HPDE6-E6E7 (cell line): ENCODE measurements at regions not wholly inside any gene's neighbourhood (a gene's known extent, or its start where the extent isn't known, plus 50 kb on each side); places are given as distances from the start of the nearest gene placed in this dataset.

Experiments
- DNase-seq: peaks from one replicate; pipeline ENCODE4 v3.0.0; 2011; ENCODE audit warnings: missing footprints; ENCODE audit errors: extremely low spot score

DNA sequence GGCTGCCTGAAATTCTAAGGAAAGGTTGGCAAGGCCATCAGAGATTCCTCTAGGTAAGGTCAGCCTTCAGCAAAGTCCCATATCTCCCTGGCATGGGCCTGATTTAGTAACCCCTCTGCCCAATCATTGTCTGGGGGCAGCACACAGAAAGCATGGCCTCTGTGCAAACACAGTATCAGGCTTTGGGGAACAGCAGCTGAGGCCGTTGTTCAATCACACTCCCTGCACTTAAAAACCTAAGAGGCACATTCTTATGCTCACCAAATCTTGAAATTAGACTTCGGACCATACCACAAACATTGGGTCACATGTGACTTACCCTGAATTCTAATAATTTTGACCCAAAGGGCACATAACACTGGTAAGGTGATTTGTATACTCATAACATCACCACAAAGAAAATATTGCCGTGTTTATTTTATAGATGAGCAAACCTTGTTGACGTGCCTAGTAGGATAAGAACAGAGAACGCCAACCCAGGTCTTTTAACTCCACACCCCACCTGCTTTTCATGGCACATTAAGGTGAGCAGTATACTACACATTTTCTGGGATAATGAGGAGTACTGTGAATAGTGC is 212.7 kb downstream of the HNMT start:
- DNase-seq = no peak

DNA sequence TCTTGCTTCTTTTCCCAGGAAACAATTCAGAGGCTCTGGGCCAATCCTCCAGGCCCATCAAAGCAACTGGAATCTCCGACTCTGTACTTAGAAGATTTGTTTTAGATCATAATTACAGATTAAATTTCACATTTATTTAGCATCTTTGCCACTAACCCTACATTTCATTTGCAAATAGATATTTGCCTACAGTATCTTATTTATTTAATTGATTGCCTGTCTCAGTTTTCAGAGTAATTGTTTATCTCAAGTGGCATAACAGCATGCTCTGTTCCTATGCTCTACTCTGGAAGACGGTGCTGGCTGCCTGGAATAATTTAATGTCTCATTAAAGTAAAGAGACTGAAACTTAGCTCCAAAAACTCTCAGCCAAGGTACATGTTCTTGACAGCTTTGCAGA is 213.4 kb downstream of the HNMT start:
- DNase-seq = no peak

DNA sequence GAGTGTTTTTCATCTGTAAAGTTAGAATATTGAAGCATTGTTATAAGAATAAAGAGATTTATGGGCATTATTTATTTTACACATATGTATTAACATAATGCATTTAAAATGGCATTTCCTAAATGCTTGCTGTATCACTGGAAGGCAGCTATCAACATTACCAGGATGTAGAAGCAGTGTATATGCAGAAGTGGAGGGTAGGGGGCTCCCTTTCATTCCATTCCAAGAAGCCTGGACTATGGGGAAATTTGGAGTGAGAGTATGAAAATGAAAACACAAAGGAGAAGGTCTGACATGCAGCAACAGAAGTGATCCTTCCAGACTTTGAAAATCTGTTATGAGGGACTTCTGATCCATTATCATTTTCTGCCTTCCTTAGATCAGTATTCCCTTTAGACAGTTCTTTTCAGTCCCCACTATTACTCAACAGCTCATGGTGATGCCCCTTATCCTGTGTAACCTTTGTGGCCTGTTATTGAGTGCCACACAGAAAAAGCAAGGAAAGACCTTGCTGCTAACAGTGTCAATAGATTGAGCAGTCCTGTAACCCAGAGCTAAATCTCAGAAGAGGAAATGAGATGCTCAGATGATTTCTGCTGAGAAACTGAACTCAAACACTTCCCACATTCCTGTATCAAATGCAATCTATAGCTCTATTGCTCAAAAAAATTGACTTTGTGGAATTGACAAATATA is 216.6 kb downstream of the HNMT start:
- no peak for DNase-seq

DNA sequence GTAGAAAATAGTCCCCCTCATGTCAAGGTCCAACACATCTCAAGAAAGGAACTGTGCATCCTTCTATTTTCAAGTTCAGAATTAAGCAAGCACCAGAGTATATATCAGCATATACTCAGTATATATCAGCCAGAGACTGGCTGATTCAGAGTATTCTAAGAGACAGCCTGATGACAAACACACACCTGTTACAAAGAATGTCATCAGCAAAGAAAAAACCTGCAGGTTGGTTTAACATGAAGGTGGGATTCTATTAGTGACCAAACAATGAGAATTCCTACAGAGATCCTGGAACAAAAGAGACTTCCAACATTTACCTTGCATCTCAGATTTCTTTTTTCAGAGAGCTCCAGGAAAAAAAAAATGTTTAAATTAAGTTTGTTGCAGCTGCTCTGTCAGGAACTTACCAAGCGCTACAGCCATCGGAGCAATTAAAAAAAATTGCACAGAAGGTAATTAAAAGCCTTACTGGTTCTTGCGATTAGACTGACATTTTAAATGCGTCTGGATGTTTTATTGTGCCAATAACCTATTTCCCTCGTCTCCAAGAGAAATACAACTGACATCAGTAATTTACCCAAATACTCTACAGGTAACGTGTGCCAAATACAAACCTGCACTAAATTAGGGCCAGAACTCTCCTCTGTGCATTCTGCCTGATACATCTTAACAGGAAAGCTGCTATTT is 218.1 kb downstream of the HNMT start:
- no peak for DNase-seq

DNA sequence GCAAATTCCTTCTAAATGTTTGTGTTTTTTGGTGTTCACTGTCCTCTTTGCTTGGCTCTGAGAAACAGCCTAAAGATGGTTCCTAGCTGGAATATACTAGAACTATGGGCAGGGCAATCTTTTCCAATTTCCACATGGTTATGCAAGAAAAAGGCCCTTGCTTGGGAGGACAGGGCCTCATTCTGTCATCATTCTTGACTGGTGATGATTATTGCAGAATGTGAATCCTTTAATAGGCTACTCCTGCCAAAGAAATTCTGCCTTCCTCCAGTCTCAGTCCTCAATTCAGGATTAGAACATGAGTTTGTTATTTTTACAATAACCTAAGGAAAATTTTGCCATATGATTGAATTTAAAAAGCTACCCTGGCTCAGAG is 218.7 kb downstream of the HNMT start:
- no peak for DNase-seq

DNA sequence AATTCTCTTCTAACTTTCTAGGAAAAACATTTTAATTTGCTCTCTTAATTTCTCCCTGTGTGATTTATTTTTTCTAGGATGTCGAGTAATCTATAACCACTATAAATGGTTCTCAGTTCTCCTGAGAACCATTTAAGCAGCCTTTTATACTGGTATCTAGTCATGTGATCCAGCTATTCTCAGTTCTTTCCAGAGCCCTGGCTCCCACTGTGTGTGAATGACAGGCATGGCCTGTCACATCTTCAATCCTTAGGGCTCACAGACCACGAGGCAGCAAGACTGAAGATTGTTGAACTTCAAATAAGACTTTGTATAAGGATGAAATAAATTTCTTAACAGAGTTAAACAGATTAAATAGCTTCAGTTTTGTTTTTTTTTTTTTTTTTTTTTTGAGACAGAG is 219.4 kb downstream of the HNMT start:
- DNase-seq = no peak

DNA sequence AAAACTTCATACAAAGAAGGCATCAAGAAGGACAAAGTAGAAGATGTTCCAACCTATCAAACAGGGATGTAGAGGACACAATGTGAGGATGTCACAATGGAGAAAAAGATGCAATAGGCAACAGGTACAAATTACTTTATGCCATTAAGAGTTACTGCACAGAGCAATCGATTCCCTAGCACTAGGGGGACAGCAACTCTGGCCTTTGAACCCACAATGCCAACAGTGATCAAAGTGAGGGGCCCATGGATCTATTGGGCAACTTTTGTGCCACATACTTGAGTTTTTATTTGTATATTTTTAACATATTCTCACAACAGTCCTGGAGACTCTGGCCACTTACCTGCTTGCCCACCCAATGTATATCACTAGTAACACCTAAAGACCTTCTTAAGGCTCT is 220.2 kb downstream of the HNMT start:
- no peak for DNase-seq

DNA sequence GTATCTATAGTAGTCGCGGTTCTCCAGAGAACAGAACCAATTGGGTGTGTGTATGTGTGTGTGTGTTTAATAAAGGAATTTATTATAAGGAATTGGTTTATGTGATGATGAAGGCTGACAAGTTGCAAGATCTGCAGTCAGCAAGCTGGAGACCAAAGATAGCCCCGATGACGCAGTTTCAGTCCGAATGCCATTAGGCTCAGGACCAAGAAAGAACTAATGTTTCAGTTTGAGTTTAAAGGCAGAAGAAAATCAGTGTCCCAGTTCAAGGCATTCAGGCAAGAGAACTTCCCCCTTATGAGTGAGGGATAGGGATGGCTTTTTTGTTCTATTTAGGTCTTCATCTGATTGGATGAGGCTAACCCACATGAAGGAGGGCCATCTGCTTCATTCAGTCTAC is 221.6 kb downstream of the HNMT start:
- no peak for DNase-seq

DNA sequence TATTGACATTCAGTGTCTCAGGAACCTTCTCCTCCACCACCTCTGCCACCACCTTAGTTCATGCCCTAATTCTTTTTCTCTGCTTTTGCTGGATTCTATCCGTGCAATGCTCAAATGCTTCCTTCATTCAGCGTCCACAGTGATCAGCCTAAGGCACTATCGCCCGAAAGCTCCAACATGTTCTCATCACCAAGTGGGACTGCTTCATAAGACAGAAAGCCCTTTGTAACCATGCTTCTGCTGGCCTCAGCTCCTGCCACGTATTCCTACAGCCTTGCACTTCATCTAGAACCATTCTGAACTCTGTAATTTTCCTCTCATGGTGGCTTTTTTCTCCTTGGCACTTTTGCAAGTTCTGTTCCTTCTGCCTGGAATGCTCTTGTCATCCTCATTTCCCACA is 222.9 kb downstream of the HNMT start:
- no peak for DNase-seq

DNA sequence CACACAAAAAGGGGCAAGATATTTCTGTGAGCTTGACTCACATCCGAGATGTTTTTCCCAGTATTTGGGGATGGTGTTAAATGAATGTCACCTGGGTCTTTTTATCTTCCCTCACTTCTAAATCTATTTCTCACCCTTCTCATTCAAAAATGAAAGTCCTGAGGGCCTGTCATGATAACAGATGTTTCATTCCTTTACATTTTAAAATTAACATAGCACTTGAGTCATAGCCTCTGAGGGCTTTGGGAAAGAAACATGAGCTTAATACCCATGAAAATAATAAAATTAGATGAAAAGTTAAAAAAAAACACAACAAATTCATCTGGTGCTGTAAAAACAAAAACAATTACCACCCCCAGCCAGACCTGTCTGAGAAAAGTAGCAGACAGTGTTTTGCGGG is 226.7 kb downstream of the HNMT start:
- no peak for DNase-seq

DNA sequence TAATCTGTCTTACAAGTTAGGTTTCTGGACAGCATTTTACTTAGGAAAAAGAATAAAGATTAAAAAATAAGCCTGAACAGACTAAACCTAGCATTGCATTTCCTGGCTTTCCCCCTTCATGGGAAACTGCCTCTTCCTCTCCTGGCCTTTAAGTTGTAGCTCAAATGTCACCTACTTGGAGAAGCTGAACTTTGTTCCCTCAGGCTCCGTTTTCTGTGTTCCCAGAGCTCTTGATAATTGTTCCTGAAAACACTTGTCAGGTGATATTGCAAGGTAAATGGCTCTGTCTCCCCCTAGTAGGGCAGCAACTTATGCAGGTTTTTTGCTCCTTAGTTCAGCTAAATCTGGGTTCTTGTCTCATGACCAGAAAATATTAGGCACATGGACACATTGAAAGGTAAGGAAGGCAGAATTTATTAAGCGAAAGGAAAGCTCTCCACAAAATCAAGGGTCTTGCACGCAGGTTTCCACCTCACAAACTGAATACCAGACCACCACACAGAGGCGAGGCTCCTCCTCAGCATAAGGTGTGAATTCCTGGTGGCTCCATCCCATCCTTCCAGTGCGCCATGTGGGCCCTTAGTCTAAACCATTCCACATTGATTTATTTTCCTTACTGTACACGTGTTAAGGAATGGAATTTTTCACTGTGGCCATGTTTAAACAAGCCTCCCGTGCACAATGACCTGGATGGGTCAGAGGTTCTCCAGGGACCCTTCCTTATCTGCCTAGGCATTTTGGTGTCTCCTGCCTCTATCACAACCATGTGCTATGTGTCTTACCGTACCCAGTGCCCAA is 229.3 kb downstream of the HNMT start:
- no peak for DNase-seq

DNA sequence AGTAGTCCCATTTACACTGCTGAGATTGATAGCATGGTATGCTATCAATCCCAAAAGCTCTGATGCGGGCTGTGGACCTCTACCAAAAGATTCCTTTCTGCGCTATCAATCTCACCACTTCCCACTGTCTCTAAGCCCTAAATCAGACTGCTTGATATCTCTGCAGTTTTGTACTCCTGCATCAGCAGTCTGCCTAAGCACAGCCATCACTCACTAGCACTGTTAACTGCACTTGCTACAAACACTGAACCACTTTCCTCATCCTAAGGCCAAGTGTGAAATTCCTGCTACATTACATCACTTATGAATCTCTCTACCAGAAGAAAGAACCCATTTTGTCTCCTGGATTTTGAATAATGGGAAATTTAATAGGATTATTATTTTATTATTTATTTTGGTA is 237.0 kb downstream of the HNMT start:
- DNase-seq = no peak

DNA sequence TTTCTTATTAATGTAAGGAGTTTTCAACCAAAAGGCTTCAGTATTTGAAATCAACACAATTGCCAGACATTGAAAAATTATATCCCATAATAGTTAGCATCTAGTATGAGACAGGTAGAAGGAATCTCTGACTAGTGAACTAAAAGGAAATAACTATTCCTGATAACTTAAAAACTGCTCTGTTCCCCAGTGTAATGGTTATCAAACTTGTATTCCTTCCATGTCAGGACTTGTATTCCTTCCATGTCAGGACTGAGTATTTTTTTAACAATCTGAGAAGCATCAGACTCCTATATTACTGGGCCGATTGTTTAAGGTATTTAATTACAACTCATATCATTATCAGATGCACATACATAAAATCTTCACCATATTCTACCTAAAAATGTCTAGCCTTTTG is 238.5 kb downstream of the HNMT start:
- DNase-seq = peak; percentile 46

DNA sequence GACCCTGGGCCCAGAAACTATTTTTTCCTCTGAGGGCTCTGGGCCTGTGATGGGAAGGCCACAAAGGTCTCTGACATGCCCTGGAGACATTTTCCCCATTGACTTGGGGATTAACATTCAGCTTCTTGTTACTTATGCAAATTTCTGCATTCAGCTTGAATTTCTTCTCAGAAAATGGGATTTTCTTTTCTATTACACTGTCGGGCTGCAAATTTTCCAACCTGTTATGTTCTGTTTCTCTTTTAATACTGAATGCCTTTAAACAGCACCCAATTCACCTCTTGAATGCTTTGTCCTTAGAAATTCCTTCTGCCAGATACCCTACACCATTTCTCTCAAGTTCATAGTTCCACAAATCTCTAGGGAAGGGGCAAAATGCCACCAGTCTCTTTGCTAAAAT is 241.0 kb downstream of the HNMT start:
- no peak for DNase-seq

DNA sequence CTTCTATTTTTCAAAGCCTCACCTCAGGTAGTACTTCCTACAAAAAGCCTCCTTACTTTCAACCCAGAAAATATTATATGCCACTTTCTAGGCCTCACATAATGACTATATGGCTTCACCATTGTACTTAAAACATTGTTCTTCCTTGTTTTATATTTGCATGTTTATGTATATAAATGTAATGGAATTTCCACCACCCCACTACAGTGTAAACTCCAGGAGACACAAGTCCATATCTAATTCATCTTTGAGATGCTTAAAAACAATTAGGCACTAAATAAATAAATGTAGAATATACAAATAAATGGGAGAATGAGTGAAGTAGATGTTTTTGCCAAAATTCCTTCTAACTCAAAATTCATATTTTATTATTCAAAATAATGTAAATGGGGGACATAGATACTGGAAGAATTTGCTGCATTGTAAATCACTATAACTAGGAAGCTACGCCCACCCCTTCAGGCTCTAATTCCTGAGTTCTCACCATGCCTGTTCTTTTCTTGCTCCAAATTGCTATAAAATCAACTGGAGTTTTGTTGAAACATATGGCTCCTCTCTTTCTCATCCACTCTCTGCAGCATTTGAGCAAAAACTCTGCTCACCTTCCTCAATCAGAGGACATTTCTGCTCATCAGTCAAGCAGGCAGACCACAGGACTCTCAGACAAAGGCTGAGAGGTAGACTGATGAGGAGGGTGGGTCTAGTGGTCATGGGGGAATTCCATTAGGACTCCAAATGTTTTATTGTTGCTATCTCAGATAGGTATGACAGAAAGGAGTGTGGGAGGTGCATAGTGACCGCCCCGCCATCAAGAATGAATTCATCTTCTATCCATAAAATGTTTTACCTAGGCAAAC is 243.0 kb downstream of the HNMT start:
- no peak for DNase-seq

DNA sequence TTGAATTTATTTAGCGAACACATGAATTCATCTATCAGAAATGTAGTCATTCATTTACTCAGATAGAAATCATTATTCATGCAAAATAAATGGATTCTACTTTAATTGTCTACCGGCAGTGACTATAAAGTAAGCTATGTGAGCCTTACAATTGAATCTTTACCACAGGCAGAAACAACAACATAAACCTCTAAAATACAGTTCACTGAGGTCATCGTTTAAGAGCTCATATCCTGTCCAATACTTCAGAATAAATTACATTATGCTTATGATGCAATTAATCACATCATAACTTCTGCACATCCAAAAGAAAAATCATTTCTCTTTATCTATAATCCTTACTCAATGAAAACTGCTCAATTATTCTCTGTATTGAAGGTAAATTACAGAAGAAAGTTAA is 244.7 kb downstream of the HNMT start:
- no peak for DNase-seq

DNA sequence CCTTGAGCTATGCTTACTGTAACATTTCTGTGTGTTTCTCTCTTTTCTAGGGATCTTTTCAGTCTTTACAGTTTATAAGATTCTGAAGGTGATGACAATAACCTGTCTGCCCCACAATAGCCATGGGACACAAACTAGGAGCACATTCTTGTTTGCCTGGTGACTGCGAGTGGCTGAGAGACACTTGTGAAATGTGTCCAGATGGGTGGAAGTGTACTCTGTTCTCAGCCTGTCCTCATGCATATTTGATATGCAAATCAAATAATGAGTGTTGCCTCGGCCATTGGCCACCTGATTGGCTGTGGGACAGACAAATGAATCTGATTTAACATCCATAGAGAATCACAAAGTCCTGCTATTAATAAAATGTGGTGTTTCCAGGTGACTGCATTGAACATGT is 246.2 kb downstream of the HNMT start:
- DNase-seq = no peak

DNA sequence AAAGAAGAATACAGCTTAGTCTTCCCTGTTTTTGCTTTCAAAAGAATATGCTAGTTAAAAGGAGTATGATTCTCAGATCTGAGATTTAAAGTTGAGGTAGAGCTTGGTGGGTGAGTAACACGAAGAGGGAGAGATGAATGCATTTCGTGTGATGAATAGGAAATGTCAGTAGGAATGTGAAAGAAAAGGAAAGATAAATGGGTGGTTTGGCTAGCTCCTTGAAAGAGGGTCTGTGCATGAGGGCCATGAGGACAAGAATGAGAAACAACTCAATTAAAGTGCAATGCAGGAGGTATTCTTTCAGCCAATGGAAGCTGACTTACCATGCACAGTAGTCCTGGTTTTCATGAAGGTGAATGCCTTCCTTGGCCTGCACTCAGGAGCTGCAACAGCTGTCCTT is 248.2 kb downstream of the HNMT start:
- no peak for DNase-seq

DNA sequence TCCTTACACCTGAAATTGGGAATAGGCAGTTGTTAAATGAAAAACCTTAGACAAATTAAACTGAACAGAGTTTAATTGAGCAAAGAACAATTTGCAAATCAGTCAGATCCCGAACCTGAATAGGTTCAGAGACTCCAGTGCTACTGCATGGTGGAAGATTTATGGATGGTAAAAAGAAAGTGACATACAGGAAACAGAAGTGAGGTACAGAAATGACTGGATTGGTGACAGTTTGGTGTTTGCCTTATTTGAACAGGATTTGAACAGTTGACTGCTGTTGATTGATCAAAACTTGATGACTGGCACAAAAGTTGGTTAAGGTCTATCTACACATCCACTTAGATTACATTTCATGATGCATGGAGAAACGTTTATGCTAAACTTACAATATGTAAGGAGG is 248.8 kb downstream of the HNMT start:
- DNase-seq = no peak

DNA sequence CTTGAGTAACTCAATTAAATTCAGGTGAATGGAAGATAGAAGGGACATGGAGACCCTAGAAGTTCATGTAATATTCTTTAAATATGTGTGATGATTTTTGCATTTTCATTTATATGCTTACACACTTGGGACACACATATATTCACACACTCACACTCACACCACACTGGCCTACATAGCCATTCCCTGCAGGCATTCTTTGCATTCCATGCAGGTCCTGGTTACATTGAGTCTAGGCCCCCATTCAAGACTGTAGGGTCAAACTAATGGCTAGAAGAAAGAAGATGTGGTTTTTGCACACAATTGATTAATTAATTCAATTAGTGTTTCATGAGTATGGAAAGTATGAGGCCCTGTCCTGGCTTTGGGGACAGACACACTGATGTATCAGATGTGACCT is 249.4 kb downstream of the HNMT start:
- DNase-seq = no peak

DNA sequence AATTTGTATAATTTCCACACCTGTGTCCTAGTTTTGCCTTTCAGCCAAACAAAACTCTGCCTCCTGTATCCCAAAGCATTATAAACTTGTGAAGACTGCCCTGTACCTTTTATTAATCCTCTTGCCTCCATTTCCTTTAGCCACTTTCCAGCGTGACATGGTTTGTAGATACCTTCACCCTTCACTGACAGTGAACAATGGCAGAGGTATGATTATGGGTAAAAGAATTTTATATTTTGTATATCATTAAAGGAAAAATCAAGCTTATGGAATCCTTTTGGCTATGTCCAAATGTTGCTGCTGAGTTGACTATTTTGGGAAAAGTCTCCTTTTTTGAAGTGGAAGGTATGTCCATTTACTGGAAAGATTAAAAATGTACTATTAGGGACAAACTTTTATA is 251.7 kb downstream of the HNMT start:
- DNase-seq = no peak

DNA sequence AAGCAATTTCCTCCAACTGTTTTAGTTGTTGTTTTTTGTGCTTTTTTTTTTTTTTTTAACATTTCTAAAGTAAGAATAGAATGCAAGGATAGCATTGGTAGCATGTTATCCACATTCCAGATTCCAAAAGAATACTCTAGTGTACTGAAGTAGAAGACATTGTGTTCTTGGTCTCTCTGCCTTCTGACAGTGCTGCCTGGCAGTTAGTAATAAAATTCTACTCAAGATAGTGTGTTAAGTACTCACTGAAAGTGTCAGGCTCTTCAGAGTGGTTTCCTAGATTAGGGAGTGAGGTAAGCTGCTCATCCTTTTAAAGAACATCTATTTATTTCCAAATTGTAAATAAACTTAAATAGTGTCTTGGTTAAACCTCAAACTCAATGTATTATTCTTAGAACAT is 253.7 kb downstream of the HNMT start:
- no peak for DNase-seq
